Hepatocyte (in vitro differentiated cells): ENCODE measurements at regions not wholly inside any gene's neighbourhood (a gene's known extent, or its start where the extent isn't known, plus 50 kb on each side); places are given as distances from the start of the nearest gene placed in this dataset.
A peak's percentile ranks its signal among the peaks of the same experiment; 100 is the strongest.

ENCODE experiments used
- DNase-seq: peaks from one replicate; pipeline ENCODE4 v3.0.0-alpha.2; 2016; ENCODE audit warnings: low spot score
- H2AFZ ChIP-seq: fragments of 200-600 bp; sonication (generic); 2 replicates; pipeline ENCODE4 v1.6.0; 2016; ENCODE audit warnings: antibody characterized with exemption, mild to moderate bottlenecking
- H3K27ac ChIP-seq: fragments of 200-600 bp; sonication (generic); 2 replicates; pipeline ENCODE4 v1.5.1; 2016; ENCODE audit warnings: mild to moderate bottlenecking
- H3K27me3 ChIP-seq: fragments of 200-600 bp; sonication (generic); 2 replicates; pipeline ENCODE4 v1.6.1; 2016
- H3K36me3 ChIP-seq: fragments of 200-600 bp; sonication (generic); replicated peaks from 2 replicates; pipeline ENCODE4 v1.5.1; 2016; ENCODE audit warnings: low read depth; ENCODE audit not compliant: insufficient read depth
- H3K4me1 ChIP-seq: fragments of 200-600 bp; sonication (generic); 2 replicates; pipeline ENCODE4 v1.5.1; 2016; ENCODE audit warnings: mild to moderate bottlenecking, moderate library complexity; ENCODE audit not compliant: insufficient read depth
- H3K4me2 ChIP-seq: fragments of 200-600 bp; sonication (generic); 2 replicates; pipeline ENCODE4 v1.6.0; 2016
- H3K4me3 ChIP-seq: fragments of 200-600 bp; sonication (generic); 2 replicates; pipeline ENCODE4 v1.5.1; 2016; ENCODE audit warnings: mild to moderate bottlenecking
- H3K79me2 ChIP-seq: fragments of 200-600 bp; sonication (generic); 2 replicates; pipeline ENCODE4 v1.6.0; 2017; ENCODE audit warnings: mild to moderate bottlenecking
- H3K9me2 ChIP-seq: fragments of 200-600 bp; sonication (generic); replicated peaks from 2 replicates; pipeline ENCODE4 v1.6.0; 2017; ENCODE audit warnings: mild to moderate bottlenecking; ENCODE audit not compliant: insufficient read depth
- H3K9me3 ChIP-seq: fragments of 200-600 bp; sonication (generic); 2 replicates; pipeline ENCODE4 v1.5.1; 2016; ENCODE audit warnings: low read depth, mild to moderate bottlenecking
- H4K20me1 ChIP-seq: fragments of 200-600 bp; sonication (generic); 2 replicates; pipeline ENCODE4 v1.6.0; 2016; ENCODE audit warnings: mild to moderate bottlenecking; ENCODE audit not compliant: insufficient read depth, poor library complexity, severe bottlenecking
- CTCF ChIP-seq: fragments of 200-600 bp; sonication (generic); IDR thresholded peaks from 2 replicates; pipeline ENCODE4 v1.5.1; 2016; ENCODE audit warnings: antibody characterized with exemption, mild to moderate bottlenecking; ENCODE audit not compliant: poor library complexity
- EZH2 ChIP-seq: fragments of 200-600 bp; sonication (generic); IDR thresholded peaks from 2 replicates; pipeline ENCODE4 v1.6.1; 2016; ENCODE audit warnings: antibody characterized with exemption, mild to moderate bottlenecking, borderline replicate concordance
- EZH2phosphoT487 ChIP-seq: fragments of 200-600 bp; sonication (generic); IDR thresholded peaks from one replicate; pipeline ENCODE4 v1.6.1; 2018; ENCODE audit warnings: antibody characterized with exemption, mild to moderate bottlenecking, low read depth, moderate library complexity; ENCODE audit not compliant: unreplicated experiment, severe bottlenecking
- WGBS: methylation state at CpG from one replicate; pipeline ENCODE4 v1.1.6; 2016; ENCODE audit warnings: low lambda C conversion rate; ENCODE audit errors: missing lambda C conversion rate; 5-methylcytosine and 5-hydroxymethylcytosine counted together

DNA sequence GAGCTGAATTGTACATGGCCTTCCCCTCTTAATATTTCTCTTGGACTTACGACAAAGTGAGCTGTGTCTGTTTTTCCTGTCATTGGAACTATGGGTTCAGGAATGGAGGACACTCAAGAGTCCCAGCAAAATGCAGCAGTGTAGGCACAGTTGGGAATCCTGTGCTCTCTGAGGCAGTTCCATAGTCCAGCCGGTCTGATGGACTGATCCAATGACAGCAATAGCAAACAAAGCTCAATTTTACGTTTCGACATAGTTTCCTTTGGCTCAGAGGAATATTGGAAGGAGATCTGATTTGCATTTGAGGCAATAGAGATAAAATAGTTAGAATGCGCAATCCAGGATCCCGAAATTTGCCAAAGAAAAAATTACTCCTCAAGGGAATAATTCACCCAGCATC is 276.9 kb upstream of the CNTN3 start:
- WGBS = 96% methylated on average over 6 of the region's 6 CpGs
- H3K79me2 ChIP-seq = no peaks in the 10 kb centered on the region

DNA sequence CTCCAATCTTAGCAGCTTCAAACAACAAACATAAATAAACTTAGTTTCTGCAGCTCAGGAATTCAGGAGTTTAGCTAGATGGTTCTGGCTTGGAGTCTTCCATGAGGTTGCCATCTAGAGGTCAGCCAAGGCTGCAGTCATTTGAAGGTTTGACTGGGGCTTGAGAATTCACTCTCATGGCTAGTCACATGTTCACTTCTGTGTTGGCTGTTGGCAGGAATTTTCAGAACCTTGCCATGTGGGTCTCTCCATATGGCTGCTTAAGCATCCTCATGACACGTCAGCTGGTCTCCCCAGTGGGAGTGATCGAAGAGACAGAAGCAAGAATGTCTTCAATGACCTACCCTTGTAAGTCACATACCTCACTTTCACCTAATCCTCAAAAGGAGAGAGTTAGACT is 269.2 kb upstream of the CNTN3 start:
- DNase-seq = peak; percentile 49

More for the DNA sequence above, 276.9 kb upstream of the CNTN3 start:
- no peak for TF ChIP-seq CTCF
- no peak for TF ChIP-seq EZH2phosphoT487
- no peak for TF ChIP-seq EZH2
- Histone ChIP-seq H3K4me3 (no peak overlapping the region), H3K27ac (no peak overlapping the region), H3K4me2 (no peak overlapping the region), H3K36me3 (no peaks in the 10 kb centered on the region), H3K4me1 (no peaks in the 10 kb centered on the region), H3K27me3 (no peaks in the 10 kb centered on the region), H3K9me3 (no peaks in the 10 kb centered on the region), H2AFZ (no peak overlapping the region), H4K20me1 (no peaks in the 10 kb centered on the region), H3K9me2 (no peaks in the 10 kb centered on the region)
- no peak for DNase-seq

GRCh38 chr3:74883222-74883621 is 268.8 kb upstream of the CNTN3 start:
- no peak overlapping the region for H2AFZ ChIP-seq
- TF ChIP-seq EZH2phosphoT487 = no peak
- no peak for TF ChIP-seq CTCF
- TF ChIP-seq EZH2 = no peak
- H3K4me3 ChIP-seq = no peak overlapping the region
- H3K9me3 ChIP-seq = no peaks in the 10 kb centered on the region
- peaks cover 4% of the 10 kb centered on the region for H3K27me3 ChIP-seq
- no peaks in the 10 kb centered on the region for H3K9me2 ChIP-seq
- no peaks in the 10 kb centered on the region for H3K79me2 ChIP-seq
- H3K36me3 ChIP-seq = no peaks in the 10 kb centered on the region
- DNase-seq = no peak
- 82% methylated on average over 1 of the region's 1 CpG for WGBS
- H3K27ac ChIP-seq = no peak overlapping the region
- no peak overlapping the region for H3K4me2 ChIP-seq
- no peaks in the 10 kb centered on the region for H4K20me1 ChIP-seq
- H3K4me1 ChIP-seq = no peaks in the 10 kb centered on the region

More for the DNA sequence above, 269.2 kb upstream of the CNTN3 start:
- 58% methylated on average over 2 of the region's 2 CpGs for WGBS
- peaks cover 4% of the 10 kb centered on the region for H3K27me3 ChIP-seq
- no peaks in the 10 kb centered on the region for H4K20me1 ChIP-seq
- no peak for TF ChIP-seq EZH2phosphoT487
- TF ChIP-seq EZH2 = no peak
- peak; percentile 49 for TF ChIP-seq CTCF
- H3K4me3 ChIP-seq = no peak overlapping the region
- H2AFZ ChIP-seq = no peak overlapping the region
- no peaks in the 10 kb centered on the region for H3K9me2 ChIP-seq
- no peak overlapping the region for H3K27ac ChIP-seq
- H3K4me2 ChIP-seq = no peak overlapping the region
- H3K9me3 ChIP-seq = no peaks in the 10 kb centered on the region
- no peaks in the 10 kb centered on the region for H3K4me1 ChIP-seq
- no peaks in the 10 kb centered on the region for H3K79me2 ChIP-seq
- no peaks in the 10 kb centered on the region for H3K36me3 ChIP-seq

GRCh38 chr3:74880237-74880636 is 265.8 kb upstream of the CNTN3 start:
- no peak for DNase-seq
- no peak overlapping the region for H3K4me2 ChIP-seq
- no peaks in the 10 kb centered on the region for H3K4me1 ChIP-seq
- no peak overlapping the region for H3K27ac ChIP-seq
- H3K36me3 ChIP-seq = no peaks in the 10 kb centered on the region
- TF ChIP-seq CTCF = no peak
- no peak for TF ChIP-seq EZH2phosphoT487
- no peak for TF ChIP-seq EZH2
- no peaks in the 10 kb centered on the region for H3K9me3 ChIP-seq
- no peak overlapping the region for H3K4me3 ChIP-seq
- H3K79me2 ChIP-seq = no peaks in the 10 kb centered on the region
- no peaks in the 10 kb centered on the region for H4K20me1 ChIP-seq
- H2AFZ ChIP-seq = no peak overlapping the region
- WGBS = 40% methylated on average over 1 of the region's 1 CpG
- peaks cover 4% of the 10 kb centered on the region for H3K27me3 ChIP-seq
- H3K9me2 ChIP-seq = no peaks in the 10 kb centered on the region
